Peyer's patch (tissue), 4 donors: ENCODE measurements at regions not wholly inside any gene's neighbourhood (a gene's known extent, or its start where the extent isn't known, plus 50 kb on each side); places are given as distances from the start of the nearest gene placed in this dataset.
A peak's percentile ranks its signal among the peaks of the same experiment; 100 is the strongest.

ENCODE experiments used
- DNase-seq, 3 donors: peaks; one replicate each; pipeline ENCODE4 v3.0.0-alpha.2; 2017 to 2019
- H3K27ac ChIP-seq, 4 donors: fragments of 200-600 bp; sonication (generic); one replicate each; pipeline ENCODE4 v1.5.1; 2016 to 2019
- H3K27me3 ChIP-seq, 2 donors: fragments of 200-600 bp; sonication (generic); one replicate each; pipeline ENCODE4 v1.5.1; 2019
- H3K36me3 ChIP-seq, 3 donors: fragments of 200-600 bp; sonication (generic); one replicate each; pipeline ENCODE4 v1.5.1; 2016 to 2019
- H3K4me1 ChIP-seq, 4 donors: fragments of 200-600 bp; sonication (generic); one replicate each; pipeline ENCODE4 v1.5.1; 2016 to 2019
- H3K4me3 ChIP-seq, 4 donors: fragments of 200-600 bp; sonication (generic); 1 replicate in 3 of 4; 2 replicates in 1 of 4; pipeline ENCODE4 v1.5.1; 2016 to 2019; ENCODE audit warnings: mild to moderate bottlenecking in 1 of 4
- H3K9me3 ChIP-seq, 4 donors: fragments of 200-600 bp; sonication (generic); one replicate each; pipeline ENCODE4 v1.5.1; 2016 to 2019; ENCODE audit warnings: mild to moderate bottlenecking in 1 of 4
- CTCF ChIP-seq, 6 experiments: fragments of 450-650 bp in 4 of 6; fragments of 200-600 bp in 2 of 6; sonication (generic) in 1 of 6; IDR thresholded peaks; one replicate each; pipeline ENCODE4 v1.5.1; 2017 to 2019; ENCODE audit warnings: antibody characterized with exemption in 6 of 6, mild to moderate bottlenecking in 3 of 6, moderate library complexity in 1 of 6
- POLR2A ChIP-seq, 2 donors: fragments of 450-650 bp; IDR thresholded peaks; one replicate each; pipeline ENCODE4 v1.5.1; 2017; ENCODE audit warnings: antibody characterized with exemption in 2 of 2, mild to moderate bottlenecking in 2 of 2, moderate library complexity in 2 of 2

GRCh38 chr3:177589911-177590381, 392.7 kb upstream of the TBL1XR1 start:
- Histone ChIP-seq H3K4me3 (no peak overlapping the region), H3K4me1 (peaks cover 0 to 13% (median 0%) of the 10 kb centered on the region in 4 donors), H3K36me3 (no peaks in the 10 kb centered on the region), H3K9me3 (no peaks in the 10 kb centered on the region), H3K27ac (no peak overlapping the region), H3K27me3 (no peaks in the 10 kb centered on the region)
- DNase-seq: no peak
- TF ChIP-seq CTCF (IDR thresholded peaks at IDR 0.05): no peak
- TF ChIP-seq POLR2A (IDR thresholded peaks at IDR 0.05): no peak

GRCh38 chr3:177590826-177591225, 393.5 kb upstream of the TBL1XR1 start:
- Histone ChIP-seq H3K9me3 (no peaks in the 10 kb centered on the region), H3K36me3 (no peaks in the 10 kb centered on the region), H3K4me1 (peaks cover 0 to 13% (median 0%) of the 10 kb centered on the region in 4 donors), H3K27me3 (no peaks in the 10 kb centered on the region), H3K4me3 (no peak overlapping the region), H3K27ac (peak overlapping the region in 2 of 4 donors; percentile 20 to 31)
- DNase-seq: no peak
- TF ChIP-seq POLR2A (IDR thresholded peaks at IDR 0.05): no peak
- TF ChIP-seq CTCF (IDR thresholded peaks at IDR 0.05): no peak

GRCh38 chr3:177591379-177591778, 394.1 kb upstream of the TBL1XR1 start:
- TF ChIP-seq POLR2A (IDR thresholded peaks at IDR 0.05): no peak
- TF ChIP-seq CTCF (IDR thresholded peaks at IDR 0.05): no peak
- no peaks in the 10 kb centered on the region for H3K36me3 ChIP-seq
- no peaks in the 10 kb centered on the region for H3K9me3 ChIP-seq
- no peak overlapping the region for H3K4me3 ChIP-seq
- peaks cover 0 to 16% (median 0%) of the 10 kb centered on the region in 4 donors for H3K4me1 ChIP-seq
- no peaks in the 10 kb centered on the region for H3K27me3 ChIP-seq
- peak overlapping the region in 1 of 4 donors; percentile 20 for H3K27ac ChIP-seq
- DNase-seq: peak in 1 of 3 donors; percentile 54

GRCh38 chr3:177594096-177594495, 396.8 kb upstream of the TBL1XR1 start:
- Histone ChIP-seq H3K4me1 (peaks cover 0 to 40% (median 13%) of the 10 kb centered on the region in 4 donors), H3K9me3 (no peaks in the 10 kb centered on the region), H3K27ac (no peak overlapping the region), H3K4me3 (no peak overlapping the region), H3K36me3 (no peaks in the 10 kb centered on the region), H3K27me3 (no peaks in the 10 kb centered on the region)
- DNase-seq: no peak
- no peak for TF ChIP-seq CTCF (IDR thresholded peaks at IDR 0.05)
- TF ChIP-seq POLR2A (IDR thresholded peaks at IDR 0.05): no peak

- Histone ChIP-seq H3K27me3 (no peaks in the 10 kb centered on the region), H3K27ac (peak overlapping the region in 1 of 4 donors; percentile 77), H3K4me1 (peaks cover 0 to 40% (median 13%) of the 10 kb centered on the region in 4 donors), H3K9me3 (no peaks in the 10 kb centered on the region), H3K36me3 (no peaks in the 10 kb centered on the region), H3K4me3 (no peak overlapping the region)
- no peak for TF ChIP-seq POLR2A (IDR thresholded peaks at IDR 0.05)
- no peak for TF ChIP-seq CTCF (IDR thresholded peaks at IDR 0.05)
- no peak for DNase-seq
Observed at GRCh38 chr3:177595530-177596188, 398.4 kb upstream of the TBL1XR1 start.
